ENCODE measurements at regions not wholly inside any gene's neighbourhood (a gene's known extent, or its start where the extent isn't known, plus 50 kb on each side); places are given as distances from the start of the nearest gene placed in this dataset.

DNA sequence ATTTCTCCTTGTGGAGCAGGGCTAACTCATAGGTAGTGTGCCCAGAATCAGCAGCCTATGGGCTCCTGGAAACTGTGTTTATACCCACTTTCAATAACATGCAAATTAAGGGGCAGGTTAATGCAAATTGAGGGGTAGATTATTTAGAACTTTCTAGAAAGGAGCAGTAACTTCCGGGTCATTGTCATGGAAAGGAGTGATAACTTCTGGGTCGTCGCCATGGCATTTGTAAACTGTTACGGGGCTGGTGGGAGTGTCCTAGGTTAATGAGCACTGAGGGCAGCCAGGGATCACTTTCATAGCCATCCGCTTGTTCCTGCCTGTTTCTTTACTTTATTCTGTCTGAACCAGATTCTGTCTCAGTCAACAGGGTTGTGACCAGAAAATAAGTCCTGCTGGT is 143.3 kb upstream of the RFLNA start:
- Histone ChIP-seq H3K27me3 (no peaks in the 10 kb centered on the region), H3K9me3 (no peaks in the 10 kb centered on the region), H3K36me3 (no peaks in the 10 kb centered on the region), H3K27ac (no peak overlapping the region), H3K4me3 (no peak overlapping the region), H3K4me1 (no peaks in the 10 kb centered on the region)
- ATAC-seq (no peak), DNase-seq (no peak)
- WGBS (ENCODE audit: insufficient coverage, low coverage, low lambda C conversion rate, missing lambda C conversion rate), result 40% methylated on average over 1 of the region's 5 CpGs
- TF ChIP-seq POLR2A (IDR thresholded peaks at IDR 0.05), result no peak
- TF ChIP-seq, protein P1, sequence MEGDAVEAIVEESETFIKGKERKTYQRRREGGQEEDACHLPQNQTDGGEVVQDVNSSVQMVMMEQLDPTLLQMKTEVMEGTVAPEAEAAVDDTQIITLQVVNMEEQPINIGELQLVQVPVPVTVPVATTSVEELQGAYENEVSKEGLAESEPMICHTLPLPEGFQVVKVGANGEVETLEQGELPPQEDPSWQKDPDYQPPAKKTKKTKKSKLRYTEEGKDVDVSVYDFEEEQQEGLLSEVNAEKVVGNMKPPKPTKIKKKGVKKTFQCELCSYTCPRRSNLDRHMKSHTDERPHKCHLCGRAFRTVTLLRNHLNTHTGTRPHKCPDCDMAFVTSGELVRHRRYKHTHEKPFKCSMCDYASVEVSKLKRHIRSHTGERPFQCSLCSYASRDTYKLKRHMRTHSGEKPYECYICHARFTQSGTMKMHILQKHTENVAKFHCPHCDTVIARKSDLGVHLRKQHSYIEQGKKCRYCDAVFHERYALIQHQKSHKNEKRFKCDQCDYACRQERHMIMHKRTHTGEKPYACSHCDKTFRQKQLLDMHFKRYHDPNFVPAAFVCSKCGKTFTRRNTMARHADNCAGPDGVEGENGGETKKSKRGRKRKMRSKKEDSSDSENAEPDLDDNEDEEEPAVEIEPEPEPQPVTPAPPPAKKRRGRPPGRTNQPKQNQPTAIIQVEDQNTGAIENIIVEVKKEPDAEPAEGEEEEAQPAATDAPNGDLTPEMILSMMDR (IDR thresholded peaks at IDR 0.05), result no peak
- intact Hi-C loops (cut with DNase I), result no loop called here

DNA sequence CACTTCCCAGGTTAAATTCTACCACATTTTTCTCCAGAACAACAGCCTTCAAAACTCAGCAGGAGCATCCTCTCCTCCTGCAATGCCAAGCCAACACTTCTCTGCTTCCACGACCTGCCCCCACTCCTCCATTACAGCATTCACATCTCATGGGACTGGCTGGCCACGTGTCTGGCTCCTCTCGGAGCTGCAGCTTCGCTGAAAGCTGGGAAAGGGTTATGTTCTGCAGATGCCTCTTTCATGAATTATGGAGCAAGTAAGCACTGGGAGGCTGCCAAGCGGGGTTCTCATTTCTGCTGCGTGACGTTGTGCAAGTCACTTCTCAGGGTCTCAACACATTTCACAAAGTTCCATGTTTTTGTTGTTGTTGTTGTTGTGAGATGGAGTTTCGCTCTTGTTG is 142.2 kb upstream of the RFLNA start:
- no peak for ATAC-seq

GRCh38 chr12:124153392-124153791 is 141.5 kb upstream of the RFLNA start:
- H3K4me3 ChIP-seq, result no peak overlapping the region
- H3K27ac ChIP-seq, result no peak overlapping the region
- no peaks in the 10 kb centered on the region for H3K27me3 ChIP-seq
- DNase-seq (no peak), ATAC-seq (no peak)
- intact Hi-C loops (cut with DNase I), result no loop called here
- no peaks in the 10 kb centered on the region for H3K4me1 ChIP-seq
- H3K9me3 ChIP-seq, result no peaks in the 10 kb centered on the region
- TF ChIP-seq, protein P1 (IDR thresholded peaks at IDR 0.05), result no peak
- TF ChIP-seq POLR2A (IDR thresholded peaks at IDR 0.05), result no peak
- 81% methylated on average over 2 of the region's 2 CpGs for WGBS (ENCODE audit: insufficient coverage, low coverage, low lambda C conversion rate, missing lambda C conversion rate)
- no peaks in the 10 kb centered on the region for H3K36me3 ChIP-seq

More for the DNA sequence above, 142.2 kb upstream of the RFLNA start:
- H3K4me3 ChIP-seq, result no peak overlapping the region
- intact Hi-C loops (cut with DNase I), result no loop called here
- no peak overlapping the region for H3K27ac ChIP-seq
- H3K27me3 ChIP-seq, result no peaks in the 10 kb centered on the region
- no peaks in the 10 kb centered on the region for H3K4me1 ChIP-seq
- H3K9me3 ChIP-seq, result no peaks in the 10 kb centered on the region
- DNase-seq, result no peak
- WGBS (ENCODE audit: insufficient coverage, low coverage, low lambda C conversion rate, missing lambda C conversion rate), result 68% methylated on average over 3 of the region's 8 CpGs
- TF ChIP-seq, protein P1 (IDR thresholded peaks at IDR 0.05), result no peak
- no peak for TF ChIP-seq POLR2A (IDR thresholded peaks at IDR 0.05)
- no peaks in the 10 kb centered on the region for H3K36me3 ChIP-seq

DNA sequence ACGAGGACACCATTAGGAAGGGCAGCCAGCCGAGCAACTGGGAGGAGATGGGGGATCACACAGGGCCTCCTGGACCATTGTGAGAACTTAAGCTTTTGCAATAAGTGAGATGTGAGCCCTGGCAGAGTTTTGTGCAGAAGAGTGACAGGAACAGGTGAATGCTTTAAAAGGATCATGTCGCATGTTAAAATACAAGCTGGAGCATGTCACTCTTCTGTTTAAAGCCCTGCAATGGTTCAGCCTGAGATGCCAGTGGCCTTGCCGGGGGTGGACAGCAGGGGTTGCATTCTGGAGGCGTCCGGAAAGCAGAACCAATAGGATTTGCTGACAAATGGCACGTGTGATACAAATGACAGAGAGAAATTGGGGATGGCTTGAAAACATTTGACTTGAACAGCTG is 137.5 kb upstream of the RFLNA start:
- DNase-seq, result no peak
- Histone ChIP-seq H3K9me3 (no peaks in the 10 kb centered on the region), H3K4me1 (no peaks in the 10 kb centered on the region), H3K36me3 (no peaks in the 10 kb centered on the region), H3K27ac (no peak overlapping the region), H3K27me3 (no peaks in the 10 kb centered on the region), H3K4me3 (no peak overlapping the region)
- 86% methylated on average over 7 of the region's 7 CpGs for WGBS (ENCODE audit: insufficient coverage, low coverage, low lambda C conversion rate, missing lambda C conversion rate)
- no peak for ATAC-seq
- TF ChIP-seq POLR2A (IDR thresholded peaks at IDR 0.05), result no peak
- TF ChIP-seq, protein P1 (IDR thresholded peaks at IDR 0.05), result no peak
- intact Hi-C loops (cut with DNase I), result no loop called here

DNA sequence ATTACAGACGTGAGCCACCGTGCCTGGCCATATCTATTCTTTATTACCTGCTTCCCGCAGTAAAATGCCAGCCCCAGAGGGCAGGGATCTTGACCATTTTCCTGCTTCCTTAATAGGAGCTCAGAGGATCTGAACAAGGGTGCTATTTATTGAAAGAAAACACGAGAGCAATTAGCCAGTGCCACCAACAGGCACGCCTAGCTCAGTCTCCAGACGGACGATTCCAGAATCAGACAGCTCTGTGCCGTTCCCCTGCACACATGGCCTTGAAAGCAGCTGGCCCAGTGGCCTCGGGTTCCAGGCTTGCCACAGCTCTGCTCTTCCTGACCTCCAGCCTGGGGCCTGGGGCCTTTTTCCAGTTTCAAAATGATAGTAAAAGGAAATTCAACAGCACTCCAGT is 135.2 kb upstream of the RFLNA start:
- Histone ChIP-seq H3K4me3 (no peak overlapping the region), H3K27me3 (no peaks in the 10 kb centered on the region), H3K27ac (no peak overlapping the region), H3K4me1 (no peaks in the 10 kb centered on the region), H3K36me3 (no peaks in the 10 kb centered on the region), H3K9me3 (no peaks in the 10 kb centered on the region)
- WGBS (ENCODE audit: insufficient coverage, low coverage, low lambda C conversion rate, missing lambda C conversion rate), result 63% methylated on average over 4 of the region's 9 CpGs
- intact Hi-C loops (cut with DNase I), result no loop called here
- ATAC-seq (no peak), DNase-seq (no peak)
- TF ChIP-seq, protein P1 (IDR thresholded peaks at IDR 0.05), result no peak
- no peak for TF ChIP-seq POLR2A (IDR thresholded peaks at IDR 0.05)
